22Rv1 (cell line): ENCODE measurements at regions not wholly inside any gene's neighbourhood (a gene's known extent, or its start where the extent isn't known, plus 50 kb on each side); places are given as distances from the start of the nearest gene placed in this dataset.

Experiments used
- H3K27ac ChIP-seq: fragments of 450-650 bp; 2 replicates; pipeline ENCODE4 v1.5.1; 2017
- CTCF ChIP-seq: fragments of 450-650 bp; IDR thresholded peaks from 2 replicates; pipeline ENCODE4 v1.5.1; 2017; ENCODE audit warnings: mild to moderate bottlenecking
- ZFX ChIP-seq: fragments of 450-650 bp; IDR thresholded peaks from 2 replicates; pipeline ENCODE4 v1.6.1; 2017; ENCODE audit warnings: antibody characterized with exemption, borderline replicate concordance

- TF ChIP-seq ZFX (no peak), CTCF (no peak)
Measured at GRCh38 chr19:30911491-30911890, 437.7 kb downstream of the TSHZ3 start.

GRCh38 chr19:30910485-30911240 is 438.6 kb downstream of the TSHZ3 start:
- H3K27ac ChIP-seq, result no peak overlapping the region
- no peak for TF ChIP-seq ZFX
- TF ChIP-seq CTCF, result no peak

More at GRCh38 chr19:30911491-30911890, 437.7 kb downstream of the TSHZ3 start:
- no peak overlapping the region for H3K27ac ChIP-seq

GRCh38 chr19:30909216-30909615 is 440.0 kb downstream of the TSHZ3 start:
- no peak for TF ChIP-seq CTCF
- no peak for TF ChIP-seq ZFX
- H3K27ac ChIP-seq, result no peak overlapping the region

GRCh38 chr19:30908262-30908771 is 440.9 kb downstream of the TSHZ3 start:
- TF ChIP-seq CTCF (no peak), ZFX (no peak)
- H3K27ac ChIP-seq, result no peak overlapping the region

- TF ChIP-seq ZFX (no peak), CTCF (no peak)
- H3K27ac ChIP-seq, result no peak overlapping the region
Measured at GRCh38 chr19:30906871-30907270, 442.4 kb downstream of the TSHZ3 start.

- no peak for TF ChIP-seq ZFX
- no peak for TF ChIP-seq CTCF
- no peak overlapping the region for H3K27ac ChIP-seq
Measured at GRCh38 chr19:30900051-30900450, 449.2 kb downstream of the TSHZ3 start.

- no peak for TF ChIP-seq ZFX
- no peak for TF ChIP-seq CTCF
- no peak overlapping the region for H3K27ac ChIP-seq
Measured at GRCh38 chr19:30898353-30899103, 450.7 kb downstream of the TSHZ3 start.
